ENCODE measurements at regions not wholly inside any gene's neighbourhood (a gene's known extent, or its start where the extent isn't known, plus 50 kb on each side); places are given as distances from the start of the nearest gene placed in this dataset.
"Not testable (repeated sequence)": the region's sequence is repeated elsewhere in the genome, so short reads cannot be mapped to it uniquely, and the experiment has no call there.

DNA sequence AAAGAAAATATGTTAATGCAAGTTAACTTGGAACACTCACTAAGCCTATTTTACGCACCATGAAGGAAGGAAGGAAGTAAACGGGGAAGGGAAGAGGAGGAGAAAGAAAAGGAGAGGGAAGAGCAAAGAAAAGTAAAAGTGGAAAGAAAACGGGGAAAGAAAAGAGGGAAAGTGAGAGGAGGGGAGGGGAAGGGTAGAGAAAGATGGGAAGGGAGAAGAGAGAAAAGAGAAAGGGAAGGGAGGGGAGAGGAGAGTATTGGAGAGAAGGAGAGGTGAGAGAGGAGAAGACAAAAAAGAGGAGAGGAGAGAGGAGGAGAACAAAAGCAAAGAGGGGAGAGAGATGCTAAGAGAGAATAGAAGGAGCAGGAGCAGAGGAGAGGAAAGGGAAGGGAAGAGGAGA lies 224.1 kb downstream of the SLITRK2 start:
- DNase-seq: no peak
- no peaks in the 10 kb centered on the region for H3K27me3 ChIP-seq
- H3K9me3 ChIP-seq: no peaks in the 10 kb centered on the region
- TF ChIP-seq, protein P1, sequence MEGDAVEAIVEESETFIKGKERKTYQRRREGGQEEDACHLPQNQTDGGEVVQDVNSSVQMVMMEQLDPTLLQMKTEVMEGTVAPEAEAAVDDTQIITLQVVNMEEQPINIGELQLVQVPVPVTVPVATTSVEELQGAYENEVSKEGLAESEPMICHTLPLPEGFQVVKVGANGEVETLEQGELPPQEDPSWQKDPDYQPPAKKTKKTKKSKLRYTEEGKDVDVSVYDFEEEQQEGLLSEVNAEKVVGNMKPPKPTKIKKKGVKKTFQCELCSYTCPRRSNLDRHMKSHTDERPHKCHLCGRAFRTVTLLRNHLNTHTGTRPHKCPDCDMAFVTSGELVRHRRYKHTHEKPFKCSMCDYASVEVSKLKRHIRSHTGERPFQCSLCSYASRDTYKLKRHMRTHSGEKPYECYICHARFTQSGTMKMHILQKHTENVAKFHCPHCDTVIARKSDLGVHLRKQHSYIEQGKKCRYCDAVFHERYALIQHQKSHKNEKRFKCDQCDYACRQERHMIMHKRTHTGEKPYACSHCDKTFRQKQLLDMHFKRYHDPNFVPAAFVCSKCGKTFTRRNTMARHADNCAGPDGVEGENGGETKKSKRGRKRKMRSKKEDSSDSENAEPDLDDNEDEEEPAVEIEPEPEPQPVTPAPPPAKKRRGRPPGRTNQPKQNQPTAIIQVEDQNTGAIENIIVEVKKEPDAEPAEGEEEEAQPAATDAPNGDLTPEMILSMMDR (IDR thresholded peaks at IDR 0.05): no peak
- no peaks in the 10 kb centered on the region for H3K4me1 ChIP-seq
- no peaks in the 10 kb centered on the region for H3K36me3 ChIP-seq
- no peak overlapping the region for H3K27ac ChIP-seq
- intact Hi-C loops (cut with DNase I; ENCODE audit: low total_unique reads): no loop called here
- H3K4me3 ChIP-seq: no peak overlapping the region

DNA sequence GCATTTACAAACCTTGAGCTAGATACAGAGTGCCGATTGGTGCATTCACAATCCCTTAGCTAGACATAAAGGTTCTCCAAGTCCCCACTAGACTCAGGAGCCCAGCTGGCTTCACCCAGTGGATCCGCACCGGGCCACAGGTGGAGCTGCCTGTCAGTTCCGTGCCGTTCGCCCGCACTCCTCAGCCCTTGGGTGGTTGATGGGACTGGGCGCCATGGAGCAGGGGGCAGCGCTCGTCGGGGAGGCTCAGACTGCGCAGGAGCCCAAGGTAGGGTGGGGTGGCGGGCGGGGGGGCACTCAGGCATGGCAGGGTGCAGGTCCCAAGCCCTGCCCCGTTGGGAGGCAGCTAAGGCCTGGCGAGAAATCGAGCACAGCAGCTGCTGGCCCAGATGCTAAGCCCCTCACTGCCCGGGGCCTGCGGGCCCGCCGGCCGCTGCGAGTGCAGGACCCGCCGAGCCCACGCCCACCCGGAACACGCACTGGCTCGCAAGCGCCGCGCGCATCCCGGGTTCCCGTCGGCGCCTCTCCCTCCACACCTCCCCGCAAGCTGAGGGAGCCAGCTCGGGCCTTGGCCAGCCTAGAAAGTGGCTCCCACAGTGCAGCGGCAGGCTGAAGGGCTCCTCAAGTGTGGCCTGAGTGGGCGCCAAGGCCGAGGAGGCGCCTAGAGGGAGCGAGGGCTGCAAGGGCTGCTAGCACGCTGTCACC lies 228.5 kb downstream of the SLITRK2 start:
- H3K27ac ChIP-seq; DNase-seq; intact Hi-C loops (cut with DNase I; ENCODE audit: low total_unique reads); H3K4me1 ChIP-seq; H3K36me3 ChIP-seq; H3K9me3 ChIP-seq; H3K27me3 ChIP-seq; H3K4me3 ChIP-seq: not testable (repeated sequence)

DNA sequence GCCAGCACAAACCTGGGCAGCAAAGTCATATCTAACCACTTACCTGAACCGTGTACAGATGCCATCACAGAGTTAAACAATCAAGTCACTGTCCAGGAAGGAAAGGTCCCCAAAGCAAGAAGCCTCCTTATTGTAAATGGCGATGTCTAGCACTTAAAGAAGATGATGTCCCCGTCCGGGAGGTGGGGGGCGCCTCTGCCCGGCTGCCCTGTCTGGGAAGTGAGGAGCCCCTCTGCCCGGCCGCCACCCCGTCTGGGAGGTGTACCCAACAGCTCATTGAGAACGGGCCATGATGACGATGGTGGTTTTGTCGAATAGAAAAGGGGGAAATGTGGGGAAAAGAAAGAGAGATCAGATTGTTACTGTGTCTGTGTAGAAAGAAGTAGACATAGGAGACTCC lies 231.9 kb downstream of the SLITRK2 start:
- H3K27me3 ChIP-seq; H3K36me3 ChIP-seq; DNase-seq; H3K4me3 ChIP-seq; H3K27ac ChIP-seq; H3K9me3 ChIP-seq; H3K4me1 ChIP-seq; intact Hi-C loops (cut with DNase I; ENCODE audit: low total_unique reads): not testable (repeated sequence)

DNA sequence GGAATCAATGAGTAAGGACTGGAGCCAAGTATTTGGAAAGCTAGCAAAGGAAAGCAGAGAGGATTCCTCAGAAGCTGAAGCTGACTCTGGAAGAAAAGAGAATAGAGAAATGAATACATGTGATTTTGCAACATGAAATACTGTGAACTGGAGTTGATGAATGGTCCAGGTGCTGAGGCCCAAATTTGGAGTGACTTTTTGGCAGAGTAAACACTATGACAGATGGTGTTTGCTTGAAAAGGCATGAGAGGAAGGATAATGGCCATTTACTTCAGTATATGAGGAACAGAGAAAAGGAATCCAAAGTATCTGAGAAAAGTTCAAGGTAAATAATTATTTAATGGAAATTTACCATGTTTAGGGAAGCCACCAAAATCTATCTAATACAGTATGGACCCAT lies 236.7 kb downstream of the SLITRK2 start:
- Histone ChIP-seq H3K27ac (no peak overlapping the region), H3K36me3 (no peaks in the 10 kb centered on the region), H3K27me3 (no peaks in the 10 kb centered on the region), H3K4me3 (no peak overlapping the region), H3K4me1 (no peaks in the 10 kb centered on the region), H3K9me3 (no peaks in the 10 kb centered on the region)
- intact Hi-C loops (cut with DNase I; ENCODE audit: low total_unique reads): no loop called here
- TF ChIP-seq, protein P1 (IDR thresholded peaks at IDR 0.05): no peak
- no peak for DNase-seq

DNA sequence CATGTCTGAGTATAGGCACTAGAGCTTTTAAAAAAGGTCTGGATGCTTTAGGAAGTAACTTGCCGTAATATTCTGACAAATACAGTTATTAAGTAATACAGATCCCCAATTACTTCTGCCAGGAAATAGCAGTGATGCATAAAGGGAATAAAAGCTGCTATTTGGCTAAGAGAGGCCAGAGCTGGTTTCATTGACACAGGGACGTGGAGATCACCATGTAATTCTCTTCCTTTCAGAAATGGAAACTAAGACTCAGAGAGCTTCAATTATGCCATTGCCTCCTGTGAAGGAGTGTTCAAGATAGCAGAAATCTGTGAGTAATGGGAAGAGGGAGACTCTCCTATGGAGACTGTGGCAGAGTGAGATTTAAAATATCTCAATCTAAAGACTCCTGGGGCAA lies 238.1 kb downstream of the SLITRK2 start:
- no peak overlapping the region for H3K4me3 ChIP-seq
- TF ChIP-seq, protein P1 (IDR thresholded peaks at IDR 0.05): no peak
- DNase-seq: no peak

DNA sequence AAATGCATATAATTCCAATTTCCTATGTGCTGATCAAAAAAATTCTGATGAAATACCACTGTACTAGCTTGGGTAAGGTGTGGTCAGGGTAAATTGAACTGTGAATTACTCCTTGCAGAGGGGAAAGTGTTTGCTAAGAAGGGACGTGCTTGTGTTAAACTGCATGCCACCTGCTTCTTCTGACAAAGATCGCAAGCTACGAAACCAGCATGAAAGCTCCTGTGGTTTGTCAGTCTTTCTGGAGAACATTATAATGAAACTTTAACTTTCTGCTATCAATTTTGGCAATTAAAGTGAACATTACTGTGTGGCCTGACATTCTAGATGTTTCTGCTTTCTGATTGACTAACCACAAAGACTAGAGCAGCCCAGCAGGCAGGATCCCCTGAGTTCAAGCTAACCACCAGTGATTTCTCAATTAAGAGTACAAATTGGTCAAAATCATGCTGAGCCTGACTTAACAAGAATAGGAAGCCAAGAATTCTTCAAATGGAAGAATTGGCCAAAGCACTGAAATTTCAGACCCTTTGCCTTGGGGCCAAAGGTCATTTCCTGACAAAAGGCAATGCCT lies 239.0 kb downstream of the SLITRK2 start:
- intact Hi-C loops (cut with DNase I; ENCODE audit: low total_unique reads): loop anchor here (5.0 kb wide), 1 partner anchor 1736 kb away; no protein-coding TSS in a partner anchor
- H3K9me3 ChIP-seq: no peaks in the 10 kb centered on the region
- no peak for DNase-seq
- TF ChIP-seq, protein P1 (IDR thresholded peaks at IDR 0.05): no peak
- H3K36me3 ChIP-seq: no peaks in the 10 kb centered on the region
- no peaks in the 10 kb centered on the region for H3K27me3 ChIP-seq
- H3K4me3 ChIP-seq: no peak overlapping the region
- H3K27ac ChIP-seq: no peak overlapping the region
- H3K4me1 ChIP-seq: no peaks in the 10 kb centered on the region

More for the DNA sequence above, 238.1 kb downstream of the SLITRK2 start:
- H3K27me3 ChIP-seq: no peaks in the 10 kb centered on the region
- H3K9me3 ChIP-seq: no peaks in the 10 kb centered on the region
- no peak overlapping the region for H3K27ac ChIP-seq
- intact Hi-C loops (cut with DNase I; ENCODE audit: low total_unique reads): loop anchor here (5.0 kb wide), 1 partner anchor 1737 kb away; no protein-coding TSS in a partner anchor
- no peaks in the 10 kb centered on the region for H3K36me3 ChIP-seq
- H3K4me1 ChIP-seq: no peaks in the 10 kb centered on the region

Measured in tibial artery (tissue), 4 donors.